ENCODE measurements at regions not wholly inside any gene's neighbourhood (a gene's known extent, or its start where the extent isn't known, plus 50 kb on each side); places are given as distances from the start of the nearest gene placed in this dataset.

DNA sequence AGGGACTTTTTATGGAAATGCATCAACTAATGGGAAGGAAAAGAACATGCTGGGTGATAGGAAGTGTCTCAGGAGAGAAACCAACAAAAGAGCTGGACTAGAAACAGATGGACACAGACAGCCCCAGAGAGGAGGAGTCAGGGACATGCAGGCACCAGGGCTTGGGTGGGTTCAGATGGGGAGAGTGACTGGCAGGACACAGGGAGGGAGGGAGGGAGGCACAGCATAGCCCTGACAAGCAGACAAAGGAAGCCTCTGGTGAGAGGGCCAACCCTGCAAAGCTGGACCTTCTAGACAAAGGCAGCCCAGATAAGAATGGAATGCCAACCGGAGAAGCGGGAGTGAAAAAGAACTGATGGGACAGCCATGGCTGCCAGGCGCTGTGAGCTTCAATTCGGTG lies 568.8 kb downstream of the AJAP1 start:
- Mint-ChIP-seq H3K4me1 (ENCODE audit: low read depth) (no peaks in the 10 kb centered on the region), H3K36me3 (ENCODE audit: low read depth) (no peaks in the 10 kb centered on the region), H3K27me3 (ENCODE audit: low read depth) (peaks cover 4% of the 10 kb centered on the region), H3K4me3 (no peak overlapping the region), H3K27ac (no peak overlapping the region), H3K9me3 (no peaks in the 10 kb centered on the region)

DNA sequence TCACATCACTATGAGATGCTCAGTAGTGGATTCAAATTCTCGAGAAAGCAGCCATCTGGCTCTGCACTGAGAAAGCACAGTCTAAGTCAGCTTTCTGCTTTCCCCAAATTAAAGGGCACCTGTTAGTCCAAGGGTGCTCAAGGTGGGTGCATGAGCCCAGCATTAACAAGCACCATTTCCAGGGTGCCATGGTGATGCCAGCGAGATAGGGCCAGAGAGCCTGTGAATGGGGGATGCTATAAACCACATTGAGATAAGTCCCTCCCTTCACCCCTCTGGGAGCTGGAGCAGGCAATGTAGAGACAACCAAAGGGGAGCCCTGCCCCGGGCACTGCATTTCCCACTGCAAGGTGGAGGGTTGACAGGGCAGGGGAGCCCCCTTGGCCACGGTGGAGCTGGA lies 568.2 kb downstream of the AJAP1 start:
- Mint-ChIP-seq H3K9me3 (no peaks in the 10 kb centered on the region), H3K4me1 (ENCODE audit: low read depth) (no peaks in the 10 kb centered on the region)

DNA sequence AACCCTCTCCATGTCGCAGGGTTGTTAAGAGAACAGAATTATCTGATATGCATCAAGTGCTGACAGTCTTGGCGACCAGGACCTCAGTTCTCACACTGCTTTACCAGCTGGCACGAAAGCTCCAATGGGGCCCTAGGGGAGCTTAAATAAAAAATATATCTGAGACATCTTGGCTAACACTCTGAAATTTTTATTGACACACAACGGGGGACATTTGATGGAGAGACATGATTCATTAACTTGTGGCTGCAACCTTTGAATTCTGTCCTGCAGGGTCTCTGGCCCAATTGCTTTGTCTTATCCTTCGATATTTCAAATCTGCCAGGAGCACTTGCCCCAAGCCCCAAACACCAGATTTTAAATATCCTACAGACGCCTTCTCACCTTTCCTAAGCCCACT lies 567.0 kb downstream of the AJAP1 start:
- Mint-ChIP-seq H3K36me3 (ENCODE audit: low read depth) (no peaks in the 10 kb centered on the region), H3K9me3 (no peaks in the 10 kb centered on the region), H3K4me3 (no peak overlapping the region), H3K27ac (no peak overlapping the region), H3K27me3 (ENCODE audit: low read depth) (no peaks in the 10 kb centered on the region), H3K4me1 (ENCODE audit: low read depth) (no peaks in the 10 kb centered on the region)

More for the DNA sequence above, 568.2 kb downstream of the AJAP1 start:
- H3K27me3 Mint-ChIP-seq (ENCODE audit: low read depth): no peaks in the 10 kb centered on the region
- H3K27ac Mint-ChIP-seq: no peak overlapping the region
- no peaks in the 10 kb centered on the region for H3K36me3 Mint-ChIP-seq (ENCODE audit: low read depth)
- H3K4me3 Mint-ChIP-seq: no peak overlapping the region

DNA sequence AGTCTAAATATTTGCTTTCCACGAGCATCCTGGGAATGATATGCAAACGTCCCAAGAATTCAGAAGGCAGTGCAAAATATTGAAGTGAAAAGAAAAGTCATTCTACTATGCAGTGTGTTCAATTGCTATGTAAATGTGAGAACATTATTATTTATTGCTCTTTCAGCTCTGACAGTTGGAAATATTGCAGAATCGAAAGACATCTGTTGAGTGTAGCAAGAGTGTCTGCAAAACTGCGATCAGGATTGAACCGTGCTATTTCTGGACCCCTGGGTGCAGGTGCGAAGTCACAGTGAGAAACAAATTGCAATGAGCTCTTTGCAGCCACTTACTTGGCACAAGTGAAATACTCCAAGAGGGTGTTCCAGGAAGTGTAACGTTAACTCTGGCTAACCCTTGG lies 566.4 kb downstream of the AJAP1 start:
- Mint-ChIP-seq H3K4me3 (no peak overlapping the region), H3K36me3 (ENCODE audit: low read depth) (no peaks in the 10 kb centered on the region), H3K4me1 (ENCODE audit: low read depth) (no peaks in the 10 kb centered on the region), H3K9me3 (no peaks in the 10 kb centered on the region), H3K27me3 (ENCODE audit: low read depth) (no peaks in the 10 kb centered on the region), H3K27ac (no peak overlapping the region)

DNA sequence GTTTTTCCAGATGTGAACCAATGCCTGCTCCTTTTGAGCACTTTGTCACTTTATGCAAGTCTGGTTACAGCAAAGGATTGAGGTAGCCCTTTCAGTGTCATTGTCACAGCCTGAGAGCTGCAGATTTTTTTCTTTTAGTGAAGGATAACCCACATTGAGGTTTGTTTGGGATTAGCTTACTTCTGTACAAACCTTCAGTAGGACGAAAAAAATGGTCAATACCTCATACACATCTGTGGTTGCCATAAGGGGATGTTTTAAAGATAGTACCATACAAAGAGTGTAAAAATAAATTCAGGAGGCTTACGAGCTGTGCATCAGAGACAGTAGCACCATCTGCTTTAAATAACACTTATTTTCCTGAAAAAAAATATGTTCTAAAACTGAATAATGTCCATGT lies 566.0 kb downstream of the AJAP1 start:
- no peaks in the 10 kb centered on the region for H3K36me3 Mint-ChIP-seq (ENCODE audit: low read depth)
- no peak overlapping the region for H3K4me3 Mint-ChIP-seq
- H3K9me3 Mint-ChIP-seq: no peaks in the 10 kb centered on the region
- H3K4me1 Mint-ChIP-seq (ENCODE audit: low read depth): no peaks in the 10 kb centered on the region
- H3K27ac Mint-ChIP-seq: no peak overlapping the region
- no peaks in the 10 kb centered on the region for H3K27me3 Mint-ChIP-seq (ENCODE audit: low read depth)

DNA sequence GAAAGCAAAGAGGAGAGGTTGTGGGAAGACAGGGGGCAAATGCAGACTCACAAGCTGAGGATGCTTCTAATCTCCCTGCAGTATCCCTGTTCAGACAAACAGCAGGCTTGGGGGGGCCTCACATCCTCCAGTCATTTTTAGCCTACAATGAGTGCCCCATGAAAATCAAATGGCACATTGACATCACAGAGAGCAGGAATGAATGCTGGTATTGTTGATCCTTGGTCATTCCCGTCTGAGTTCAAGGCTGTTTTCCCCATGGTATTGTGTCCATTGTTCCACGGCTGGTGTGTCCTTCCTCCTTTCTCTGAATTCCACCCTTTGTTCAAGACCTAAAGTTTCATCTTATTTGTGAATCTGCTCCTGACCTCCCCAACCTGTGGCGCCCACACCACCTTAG lies 545.6 kb downstream of the AJAP1 start:
- no peaks in the 10 kb centered on the region for H3K27me3 Mint-ChIP-seq (ENCODE audit: low read depth)
- no peak overlapping the region for H3K4me3 Mint-ChIP-seq
- H3K36me3 Mint-ChIP-seq (ENCODE audit: low read depth): no peaks in the 10 kb centered on the region

DNA sequence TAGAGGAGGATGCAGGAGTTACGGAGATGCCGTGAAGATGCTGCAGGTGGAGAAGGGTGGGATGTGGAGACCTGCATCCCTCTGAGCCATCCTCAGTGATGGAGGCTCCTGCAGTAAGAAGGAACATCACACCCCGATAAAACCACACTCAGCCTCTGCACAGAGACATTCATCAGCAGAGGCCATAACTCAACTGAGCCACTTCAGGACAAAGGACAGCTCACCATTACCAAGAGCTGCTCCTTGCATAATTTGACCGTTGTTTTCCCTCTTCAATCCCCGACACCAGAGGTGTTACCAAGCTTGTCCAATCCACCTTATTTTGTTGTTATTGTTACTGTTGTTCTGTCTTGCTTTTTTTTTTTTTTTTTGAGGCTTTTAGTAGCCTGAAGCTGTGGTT lies 543.9 kb downstream of the AJAP1 start:
- Mint-ChIP-seq H3K4me1 (ENCODE audit: low read depth) (no peaks in the 10 kb centered on the region), H3K4me3 (no peak overlapping the region), H3K9me3 (no peaks in the 10 kb centered on the region), H3K36me3 (ENCODE audit: low read depth) (no peaks in the 10 kb centered on the region), H3K27ac (no peak overlapping the region), H3K27me3 (ENCODE audit: low read depth) (no peaks in the 10 kb centered on the region)

More for the DNA sequence above, 545.6 kb downstream of the AJAP1 start:
- no peaks in the 10 kb centered on the region for H3K4me1 Mint-ChIP-seq (ENCODE audit: low read depth)
- no peak overlapping the region for H3K27ac Mint-ChIP-seq
- peaks cover 4% of the 10 kb centered on the region for H3K9me3 Mint-ChIP-seq

DNA sequence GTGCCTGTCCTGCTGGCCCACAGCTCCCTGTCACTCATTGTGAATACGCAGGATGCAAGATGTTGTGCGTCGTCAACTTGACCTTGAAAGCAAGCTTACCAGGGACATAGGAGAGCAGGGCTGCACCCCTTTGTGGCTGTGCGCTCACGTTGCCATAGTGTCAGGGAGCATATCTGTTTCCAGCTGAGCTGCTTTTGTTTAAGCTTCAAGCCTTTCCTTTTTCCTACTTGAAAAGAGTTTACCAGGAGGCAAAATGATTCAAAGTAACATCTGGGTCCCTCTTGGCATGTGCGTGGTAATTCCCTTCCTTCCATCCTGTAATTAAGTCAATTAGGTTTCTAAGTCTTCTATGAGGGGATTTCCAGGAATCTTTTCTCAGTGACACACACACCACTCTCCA lies 537.1 kb downstream of the AJAP1 start:
- Mint-ChIP-seq H3K27ac (no peak overlapping the region), H3K36me3 (ENCODE audit: low read depth) (no peaks in the 10 kb centered on the region), H3K27me3 (ENCODE audit: low read depth) (no peaks in the 10 kb centered on the region), H3K9me3 (no peaks in the 10 kb centered on the region), H3K4me3 (no peak overlapping the region), H3K4me1 (ENCODE audit: low read depth) (no peaks in the 10 kb centered on the region)

DNA sequence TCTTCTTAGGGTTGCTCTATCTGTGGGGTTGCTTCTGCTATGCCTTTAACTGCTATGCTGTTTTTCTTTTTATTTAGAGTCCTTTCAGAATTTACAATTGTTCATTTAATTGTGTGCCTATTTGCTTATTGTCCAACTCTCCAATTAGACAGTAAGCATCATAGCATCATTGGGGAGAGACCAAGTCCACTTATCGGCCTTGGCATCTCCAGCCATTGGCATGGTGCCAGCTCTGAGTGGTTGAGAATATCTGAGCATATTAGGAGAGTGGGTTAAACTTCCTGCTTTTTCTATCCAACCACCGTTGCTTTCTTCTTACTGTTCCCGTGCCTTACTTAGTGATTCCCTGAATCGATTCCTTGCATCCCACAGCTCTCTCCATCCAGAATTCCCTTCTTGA lies 535.0 kb downstream of the AJAP1 start:
- Mint-ChIP-seq H3K4me1 (ENCODE audit: low read depth) (no peaks in the 10 kb centered on the region), H3K27ac (no peak overlapping the region), H3K36me3 (ENCODE audit: low read depth) (no peaks in the 10 kb centered on the region), H3K4me3 (no peak overlapping the region), H3K9me3 (no peaks in the 10 kb centered on the region), H3K27me3 (ENCODE audit: low read depth) (no peaks in the 10 kb centered on the region)

DNA sequence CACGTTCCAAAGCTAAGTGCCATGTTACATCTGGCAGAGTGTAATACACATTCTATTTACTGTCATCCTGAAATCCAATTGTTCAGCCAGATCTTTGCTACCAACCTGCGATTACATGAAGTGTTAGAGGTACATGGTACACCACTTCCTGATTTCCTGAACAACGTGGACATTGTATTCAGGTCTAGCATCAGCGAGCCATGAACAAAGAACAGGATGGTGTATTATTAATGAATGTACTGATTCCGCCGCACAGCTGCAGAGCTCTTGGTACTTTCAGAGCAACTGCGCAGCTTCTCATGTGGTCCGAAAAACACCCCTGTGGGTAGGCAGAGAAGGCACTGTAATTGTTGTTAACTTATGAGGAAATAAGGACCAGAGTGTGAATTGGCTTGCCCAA lies 511.4 kb downstream of the AJAP1 start:
- Mint-ChIP-seq H3K36me3 (ENCODE audit: low read depth) (no peaks in the 10 kb centered on the region), H3K9me3 (peaks cover 15% of the 10 kb centered on the region), H3K4me1 (ENCODE audit: low read depth) (no peaks in the 10 kb centered on the region), H3K27ac (no peak overlapping the region), H3K27me3 (ENCODE audit: low read depth) (no peaks in the 10 kb centered on the region), H3K4me3 (no peak overlapping the region)

DNA sequence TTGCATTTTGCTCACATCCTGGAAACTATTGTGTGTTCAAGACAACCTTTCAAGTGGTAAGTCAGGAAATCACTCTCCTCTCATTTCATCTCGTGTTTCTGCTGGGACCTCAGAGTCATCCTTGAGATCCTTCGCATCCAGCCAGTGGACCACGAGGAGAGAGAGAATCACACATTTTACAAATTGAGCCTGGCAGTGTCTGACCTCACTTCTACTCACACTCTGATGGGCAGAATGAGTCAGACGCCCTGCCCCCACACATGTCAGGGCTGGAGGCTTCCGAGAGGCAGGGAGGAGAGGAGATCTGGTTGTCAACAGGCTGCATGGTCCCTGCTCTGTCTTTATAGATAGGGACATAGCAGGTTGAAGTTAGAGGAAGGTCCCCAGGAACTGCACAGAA lies 509.7 kb downstream of the AJAP1 start:
- Mint-ChIP-seq H3K27ac (no peak overlapping the region), H3K36me3 (ENCODE audit: low read depth) (no peaks in the 10 kb centered on the region), H3K4me3 (no peak overlapping the region), H3K27me3 (ENCODE audit: low read depth) (no peaks in the 10 kb centered on the region), H3K4me1 (ENCODE audit: low read depth) (no peaks in the 10 kb centered on the region), H3K9me3 (peaks cover 23% of the 10 kb centered on the region)

DNA sequence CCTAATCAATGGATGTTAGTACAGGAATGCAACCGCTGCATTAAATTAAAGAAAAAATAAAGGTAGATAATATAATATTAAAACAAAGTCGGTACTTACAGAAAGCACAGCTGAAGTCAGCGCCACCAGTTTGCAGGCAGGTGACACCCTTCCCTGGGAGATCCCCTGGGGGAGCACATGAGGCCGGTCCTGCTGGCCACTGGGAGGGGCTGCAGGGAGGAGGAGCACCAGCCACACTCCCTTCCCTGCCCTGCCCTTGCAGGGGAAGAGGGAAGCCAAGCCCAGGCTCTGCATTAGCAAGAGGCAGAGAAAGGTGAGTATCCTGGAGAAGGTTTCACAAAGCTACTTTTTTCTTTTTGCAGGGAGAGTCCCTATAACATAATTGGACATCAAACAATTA lies 507.0 kb downstream of the AJAP1 start:
- Mint-ChIP-seq H3K4me3 (no peak overlapping the region), H3K27ac (no peak overlapping the region), H3K27me3 (ENCODE audit: low read depth) (no peaks in the 10 kb centered on the region), H3K9me3 (peaks cover 15% of the 10 kb centered on the region), H3K4me1 (ENCODE audit: low read depth) (no peaks in the 10 kb centered on the region), H3K36me3 (ENCODE audit: low read depth) (no peaks in the 10 kb centered on the region)

DNA sequence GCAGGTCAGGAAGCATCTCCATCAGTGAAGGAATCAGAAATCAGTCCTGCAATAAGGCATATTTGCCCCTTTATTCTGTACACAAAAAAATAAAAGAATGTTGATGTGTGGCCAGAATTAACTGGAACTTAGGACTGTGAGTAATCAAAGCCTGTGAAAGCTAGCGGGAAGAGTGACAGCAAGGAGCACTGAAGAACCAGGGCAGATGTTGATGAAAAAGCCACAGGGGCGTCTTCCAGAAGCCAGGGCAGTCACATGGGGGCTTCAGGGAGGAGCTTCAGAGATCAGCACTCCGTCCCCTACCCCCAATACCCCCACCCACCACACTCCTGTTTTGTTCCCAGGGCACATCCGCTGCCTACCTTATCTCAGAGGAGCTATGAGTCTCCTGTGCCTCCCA lies 502.8 kb downstream of the AJAP1 start:
- Mint-ChIP-seq H3K4me1 (ENCODE audit: low read depth) (no peaks in the 10 kb centered on the region), H3K9me3 (peaks cover 23% of the 10 kb centered on the region), H3K27me3 (ENCODE audit: low read depth) (no peaks in the 10 kb centered on the region)

DNA sequence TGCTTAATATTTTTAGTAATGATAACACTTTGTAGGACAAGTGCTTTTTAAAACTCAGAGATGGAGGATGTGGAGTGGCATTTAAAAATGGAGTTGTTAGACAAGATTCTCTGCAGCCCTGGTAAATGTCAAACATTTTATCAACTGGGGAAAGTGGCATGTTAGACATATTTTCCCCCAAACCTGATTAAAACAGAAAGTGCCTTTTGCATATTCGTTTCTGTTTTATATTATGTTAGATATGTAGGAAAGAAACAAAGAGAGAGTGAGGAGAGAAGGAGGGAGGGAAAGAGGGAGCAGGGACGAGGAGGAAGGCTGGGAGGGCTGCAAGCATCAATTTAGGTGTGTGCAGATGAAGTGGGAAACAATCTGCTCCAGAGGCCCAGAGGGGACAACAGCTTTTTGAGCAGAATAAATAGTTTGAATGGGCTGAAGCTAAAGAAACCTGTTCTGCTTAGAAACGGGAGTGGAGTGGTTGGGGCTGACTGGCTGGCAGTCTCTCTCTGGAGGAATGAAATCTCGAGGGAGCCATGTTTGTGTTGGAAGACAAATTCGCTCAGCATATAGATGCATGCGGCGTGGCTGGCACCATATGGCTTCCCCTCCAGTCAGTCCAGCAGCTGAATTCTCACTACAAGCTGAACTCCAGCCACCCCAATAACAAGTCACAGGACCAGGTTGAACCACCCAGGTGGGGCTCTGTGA lies 502.2 kb downstream of the AJAP1 start:
- Mint-ChIP-seq H3K9me3 (peaks cover 23% of the 10 kb centered on the region), H3K27ac (no peak overlapping the region), H3K4me3 (no peak overlapping the region), H3K4me1 (ENCODE audit: low read depth) (no peaks in the 10 kb centered on the region), H3K27me3 (ENCODE audit: low read depth) (no peaks in the 10 kb centered on the region), H3K36me3 (ENCODE audit: low read depth) (no peaks in the 10 kb centered on the region)

More for the DNA sequence above, 502.8 kb downstream of the AJAP1 start:
- Mint-ChIP-seq H3K27ac (no peak overlapping the region), H3K4me3 (no peak overlapping the region), H3K36me3 (ENCODE audit: low read depth) (no peaks in the 10 kb centered on the region)

DNA sequence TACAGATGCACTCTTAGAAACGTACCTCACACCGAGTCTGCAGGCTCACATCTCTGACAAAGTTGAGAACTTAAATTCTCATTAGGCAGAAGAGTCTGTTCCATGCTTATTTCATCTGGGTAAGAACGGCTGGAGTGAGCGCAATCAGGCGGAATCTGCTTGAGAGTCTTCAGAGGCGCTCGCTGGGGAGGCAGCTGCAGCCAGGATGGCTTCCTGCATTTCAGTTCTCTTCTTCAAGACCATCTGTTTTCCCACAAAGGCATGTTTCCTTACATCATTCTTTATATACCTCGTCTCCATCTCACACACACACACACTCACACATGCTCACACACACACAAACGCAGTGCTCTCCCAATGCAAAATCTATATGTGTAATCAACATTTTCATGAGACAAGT lies 497.1 kb downstream of the AJAP1 start:
- H3K4me1 Mint-ChIP-seq (ENCODE audit: low read depth): no peaks in the 10 kb centered on the region
- peaks cover 15% of the 10 kb centered on the region for H3K9me3 Mint-ChIP-seq
- no peaks in the 10 kb centered on the region for H3K27me3 Mint-ChIP-seq (ENCODE audit: low read depth)
- no peak overlapping the region for H3K27ac Mint-ChIP-seq
- H3K4me3 Mint-ChIP-seq: no peak overlapping the region
- H3K36me3 Mint-ChIP-seq (ENCODE audit: low read depth): no peaks in the 10 kb centered on the region

DNA sequence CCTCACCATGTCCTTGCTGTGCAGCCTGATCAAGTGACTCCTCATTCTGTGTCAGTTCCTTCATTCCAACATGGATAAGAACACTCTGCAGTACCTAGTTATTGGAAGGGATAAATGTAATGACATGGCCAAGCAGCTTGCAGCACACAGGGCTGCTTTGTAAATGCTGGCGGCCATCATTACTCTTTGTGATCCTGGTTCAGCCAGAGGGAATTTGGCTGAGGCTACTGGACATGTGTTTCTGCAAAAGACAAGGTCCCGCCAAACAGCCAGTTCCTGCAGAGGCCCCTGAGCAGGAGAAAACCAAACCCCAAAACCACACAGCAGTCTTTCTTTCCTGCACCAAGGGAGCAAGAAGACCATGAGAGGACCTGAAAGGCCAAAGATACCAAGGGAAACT lies 495.8 kb downstream of the AJAP1 start:
- Mint-ChIP-seq H3K4me3 (no peak overlapping the region), H3K9me3 (peaks cover 14% of the 10 kb centered on the region), H3K4me1 (ENCODE audit: low read depth) (no peaks in the 10 kb centered on the region), H3K27ac (no peak overlapping the region), H3K36me3 (ENCODE audit: low read depth) (no peaks in the 10 kb centered on the region), H3K27me3 (ENCODE audit: low read depth) (no peaks in the 10 kb centered on the region)

Data from T-helper 1 cell treated with Interleukin-12 subunit alpha and Interleukin-12 subunit beta and Interleukin-4 antibody, amounts not matched to agents 30 μg/mL and 1 μg/mL, for 36 hours (primary cell).